AG09319 (cell line): ENCODE measurements at regions not wholly inside any gene's neighbourhood (a gene's known extent, or its start where the extent isn't known, plus 50 kb on each side); places are given as distances from the start of the nearest gene placed in this dataset.
"Not testable (repeated sequence)": the region's sequence is repeated elsewhere in the genome, so short reads cannot be mapped to it uniquely, and the experiment has no call there.

Experiments
- DNase-seq: peaks from one replicate; pipeline ENCODE4 v3.0.0-alpha.2; 2010; ENCODE audit warnings: low read depth; ENCODE audit errors: extremely low read depth
- CTCF ChIP-seq: IDR thresholded peaks from 2 replicates; pipeline ENCODE4 v1.5.1; 2011; ENCODE audit warnings: low read depth, mild to moderate bottlenecking, inconsistent platforms, low read length, moderate library complexity

GRCh38 chr3:71949442-71949841 is 164.5 kb upstream of the PROK2 start:
- no peak for TF ChIP-seq CTCF
- DNase-seq = no peak

GRCh38 chr3:71944482-71945065 is 159.6 kb upstream of the PROK2 start:
- no peak for DNase-seq
- no peak for TF ChIP-seq CTCF

- no peak for TF ChIP-seq CTCF
- no peak for DNase-seq
Observed at GRCh38 chr3:71942432-71943187, 157.7 kb upstream of the PROK2 start.

GRCh38 chr3:71940486-71940885 is 155.5 kb upstream of the PROK2 start:
- TF ChIP-seq CTCF = no peak
- no peak for DNase-seq

GRCh38 chr3:71938081-71938480 is 153.1 kb upstream of the PROK2 start:
- DNase-seq = not testable (repeated sequence)

GRCh38 chr3:71936681-71937080 is 151.7 kb upstream of the PROK2 start:
- TF ChIP-seq CTCF = no peak

GRCh38 chr3:71934520-71935270 is 149.7 kb upstream of the PROK2 start:
- no peak for TF ChIP-seq CTCF

More at GRCh38 chr3:71936681-71937080, 151.7 kb upstream of the PROK2 start:
- no peak for DNase-seq

More at GRCh38 chr3:71934520-71935270, 149.7 kb upstream of the PROK2 start:
- no peak for DNase-seq
